ENCODE measurements at regions not wholly inside any gene's neighbourhood (a gene's known extent, or its start where the extent isn't known, plus 50 kb on each side); places are given as distances from the start of the nearest gene placed in this dataset.

- TF ChIP-seq RAD21 (IDR thresholded peaks at IDR 0.05) = no peak
- no peak for TF ChIP-seq CTCF (IDR thresholded peaks at IDR 0.05; ENCODE audit: low read depth, low read length, missing input control)
- TF ChIP-seq YY1 (IDR thresholded peaks at IDR 0.05) = no peak
- TF ChIP-seq GABPA (IDR thresholded peaks at IDR 0.05 in 1 of 2, conservative IDR thresholded peaks at IDR 0.05 in 1 of 2) = no peak
- no peak for TF ChIP-seq TAF1 (conservative IDR thresholded peaks at IDR 0.05)
- TF ChIP-seq JUND (IDR thresholded peaks at IDR 0.05) = no peak
- TF ChIP-seq ZBTB33 (IDR thresholded peaks at IDR 0.05) = no peak
- TF ChIP-seq ATF3 (IDR thresholded peaks at IDR 0.05) = no peak
- TF ChIP-seq REST (IDR thresholded peaks at IDR 0.05) = no peak
- no peak for TF ChIP-seq NR2F2 (IDR thresholded peaks at IDR 0.05)
- TF ChIP-seq SP1 (IDR thresholded peaks at IDR 0.05) = no peak
- TF ChIP-seq EGR1 (IDR thresholded peaks at IDR 0.05; ENCODE audit: low read depth in 2 of 2) = no peak
- no peak for TF ChIP-seq RXRA (IDR thresholded peaks at IDR 0.05)
Measured at GRCh38 chr7:155213385-155213784, 84.3 kb upstream of the INSIG1 start.
